Mesendoderm (in vitro differentiated cells): ENCODE measurements at regions not wholly inside any gene's neighbourhood (a gene's known extent, or its start where the extent isn't known, plus 50 kb on each side); places are given as distances from the start of the nearest gene placed in this dataset.
"Not testable (repeated sequence)": the region's sequence is repeated elsewhere in the genome, so short reads cannot be mapped to it uniquely, and the experiment has no call there.

Experiments
- DNase-seq: peaks from one replicate; pipeline ENCODE4 v3.0.0; 2013
- H2AK5ac ChIP-seq: 2 replicates; pipeline ENCODE4 v1.6.1; 2013; ENCODE audit warnings: low read length, inconsistent platforms
- H2BK120ac ChIP-seq: 2 replicates; pipeline ENCODE4 v1.6.1; 2013; ENCODE audit warnings: low read depth, mild to moderate bottlenecking, low read length, moderate library complexity, mixed read lengths
- H2BK15ac ChIP-seq: replicated peaks from 2 replicates; pipeline ENCODE4 v1.6.1; 2013; ENCODE audit warnings: low read depth, mild to moderate bottlenecking, moderate library complexity
- H2BK5ac ChIP-seq: 2 replicates; pipeline ENCODE4 v1.6.1; 2013; ENCODE audit warnings: low read length, inconsistent platforms
- H3K18ac ChIP-seq: 2 replicates; pipeline ENCODE4 v1.6.1; 2013; ENCODE audit warnings: mild to moderate bottlenecking, low read length, mixed read lengths
- H3K23ac ChIP-seq: one replicate; pipeline ENCODE4 v1.6.1; 2013; ENCODE audit warnings: low read length
- H3K27ac ChIP-seq: 2 replicates; pipeline ENCODE4 v1.5.1; 2013; ENCODE audit warnings: low read depth, mild to moderate bottlenecking, inconsistent platforms, low read length, moderate library complexity
- H3K27me3 ChIP-seq: 2 replicates; pipeline ENCODE4 v1.6.1; 2013; ENCODE audit warnings: low read length, control low read depth, mild to moderate bottlenecking, inconsistent platforms; ENCODE audit not compliant: insufficient read depth, poor library complexity
- H3K36me3 ChIP-seq: 2 replicates; pipeline ENCODE4 v1.6.1; 2013; ENCODE audit warnings: low read length, inconsistent platforms; ENCODE audit not compliant: control insufficient read depth, insufficient read depth
- H3K4ac ChIP-seq: one replicate; pipeline ENCODE4 v1.6.1; 2013; ENCODE audit warnings: low read depth, mild to moderate bottlenecking, low read length, moderate library complexity
- H3K4me1 ChIP-seq: 2 replicates; pipeline ENCODE4 v1.6.1; 2013; ENCODE audit warnings: low read depth, low read length, inconsistent platforms; ENCODE audit not compliant: control insufficient read depth
- H3K4me2 ChIP-seq: 2 replicates; pipeline ENCODE4 v1.6.1; 2013; ENCODE audit warnings: low read length
- H3K4me3 ChIP-seq: 2 replicates; pipeline ENCODE4 v1.5.1; 2013; ENCODE audit warnings: mild to moderate bottlenecking, low read length
- H3K56ac ChIP-seq: one replicate; pipeline ENCODE4 v1.6.1; 2013; ENCODE audit warnings: low read length
- H3K79me1 ChIP-seq: 2 replicates; pipeline ENCODE4 v1.6.1; 2013; ENCODE audit warnings: low read length, inconsistent platforms
- H3K79me2 ChIP-seq: 2 replicates; pipeline ENCODE4 v1.6.1; 2013; ENCODE audit warnings: mild to moderate bottlenecking, low read length; ENCODE audit not compliant: control insufficient read depth, insufficient read depth
- H3K9ac ChIP-seq: 2 replicates; pipeline ENCODE4 v1.6.1; 2013; ENCODE audit warnings: low read length, inconsistent platforms
- H4K5ac ChIP-seq: one replicate; pipeline ENCODE4 v1.6.1; 2013; ENCODE audit warnings: low read length
- H4K8ac ChIP-seq: one replicate; pipeline ENCODE4 v1.6.1; 2013; ENCODE audit warnings: low read depth, mild to moderate bottlenecking, control low read depth, low read length, moderate library complexity
- WGBS: extraction: QIAGEN DNeasy Blood & Tissue Kit; methylation state at CpG from one replicate; pipeline ENCODE4 v1.1.7; 2013; ENCODE audit warnings: low lambda C conversion rate, missing lambda C conversion rate; ENCODE audit not compliant: insufficient coverage; ENCODE audit errors: extremely low coverage; 5-methylcytosine and 5-hydroxymethylcytosine counted together

- DNase-seq, H3K23ac ChIP-seq, H4K8ac ChIP-seq, H3K79me2 ChIP-seq, H2BK15ac ChIP-seq, H3K4me2 ChIP-seq, H3K9ac ChIP-seq, H3K18ac ChIP-seq, H3K79me1 ChIP-seq, H3K36me3 ChIP-seq, H3K27ac ChIP-seq, H3K27me3 ChIP-seq, H4K5ac ChIP-seq, H3K56ac ChIP-seq, H2BK120ac ChIP-seq, H3K4me1 ChIP-seq, H3K4me3 ChIP-seq, H2AK5ac ChIP-seq, H2BK5ac ChIP-seq, H3K4ac ChIP-seq: not testable (repeated sequence)
- WGBS, result no CpG with 5 or more reads among the region's 1 CpG
Measured at GRCh38 chr17:45554479-45554878, 64.0 kb upstream of the PLEKHM1 start.

DNA sequence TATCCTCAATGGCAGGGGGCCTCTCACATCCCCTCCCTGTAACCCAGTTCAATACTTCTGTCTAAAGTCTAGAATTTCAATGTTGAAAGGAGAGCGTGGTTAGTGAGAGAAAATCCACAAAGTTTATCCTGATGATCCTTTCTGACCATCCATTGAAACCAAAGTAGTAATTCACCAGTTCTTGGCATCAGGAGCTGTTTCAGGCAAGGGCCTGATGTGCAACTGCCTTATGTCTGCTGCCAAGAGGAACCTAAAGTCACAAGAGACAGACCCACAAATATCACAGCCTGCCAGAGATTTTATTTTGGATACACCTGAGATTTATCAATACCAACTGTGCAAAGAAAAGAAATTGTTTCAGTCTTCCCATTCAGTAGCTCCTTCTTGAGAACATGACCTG is 68.3 kb upstream of the PLEKHM1 start:
- no CpG with 5 or more reads among the region's 1 CpG for WGBS

DNA sequence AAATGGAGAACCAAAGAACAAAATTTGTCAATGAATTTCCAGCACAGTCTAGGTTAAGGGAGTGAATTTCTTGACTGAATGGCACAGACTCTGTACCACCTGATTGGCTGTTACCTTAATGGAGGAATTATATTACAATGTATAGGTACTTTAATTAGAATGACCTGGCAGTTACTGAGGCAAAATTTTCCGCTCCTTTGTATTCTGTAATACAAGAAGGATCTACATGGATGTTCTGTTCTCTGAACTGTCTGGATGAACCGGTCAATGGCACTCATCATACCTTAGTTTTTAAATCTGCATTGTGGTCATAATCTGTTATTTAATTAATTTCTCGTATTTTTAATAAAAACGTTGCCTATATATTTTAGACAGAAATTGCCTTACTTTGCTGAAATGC is 72.3 kb upstream of the PLEKHM1 start:
- not testable (repeated sequence) for H3K27ac ChIP-seq, H3K4me2 ChIP-seq, H4K5ac ChIP-seq, H3K4ac ChIP-seq, H3K18ac ChIP-seq, H3K9ac ChIP-seq, H2BK15ac ChIP-seq, H2AK5ac ChIP-seq, H3K36me3 ChIP-seq, DNase-seq, H3K56ac ChIP-seq, H3K27me3 ChIP-seq, H2BK5ac ChIP-seq, H4K8ac ChIP-seq, H3K4me1 ChIP-seq, H3K79me2 ChIP-seq, H3K79me1 ChIP-seq, H2BK120ac ChIP-seq, H3K4me3 ChIP-seq, H3K23ac ChIP-seq
- WGBS, result no CpG with 5 or more reads among the region's 4 CpGs

More for the DNA sequence above, 68.3 kb upstream of the PLEKHM1 start:
- not testable (repeated sequence) for DNase-seq, H3K79me1 ChIP-seq, H3K56ac ChIP-seq, H3K4me3 ChIP-seq, H2AK5ac ChIP-seq, H3K36me3 ChIP-seq, H3K79me2 ChIP-seq, H2BK5ac ChIP-seq, H2BK15ac ChIP-seq, H3K4me1 ChIP-seq, H4K5ac ChIP-seq, H4K8ac ChIP-seq, H3K4me2 ChIP-seq, H3K9ac ChIP-seq, H3K18ac ChIP-seq, H3K27ac ChIP-seq, H2BK120ac ChIP-seq, H3K27me3 ChIP-seq, H3K4ac ChIP-seq, H3K23ac ChIP-seq

DNA sequence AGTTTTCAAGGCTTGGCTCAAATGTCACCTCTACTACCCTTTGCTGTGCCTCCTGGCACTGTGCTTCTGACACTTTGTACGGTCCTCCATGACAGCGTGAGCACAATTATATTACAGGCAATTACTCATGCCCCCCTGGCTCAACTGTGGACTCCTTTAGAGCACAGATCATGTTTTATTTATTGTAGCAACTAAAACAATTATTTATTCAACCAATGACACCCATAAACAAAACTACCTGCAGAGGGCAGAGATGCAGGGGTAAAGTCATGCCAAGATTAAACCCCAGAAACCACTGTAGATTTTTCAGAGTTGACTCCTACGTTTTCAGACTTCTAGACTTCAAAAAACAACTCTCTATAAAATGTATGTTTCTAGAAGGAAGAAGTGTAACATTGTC is 72.8 kb upstream of the PLEKHM1 start:
- H3K56ac ChIP-seq, H3K23ac ChIP-seq, H3K4me1 ChIP-seq, H4K5ac ChIP-seq, H2BK120ac ChIP-seq, H3K79me1 ChIP-seq, H3K4me2 ChIP-seq, H3K9ac ChIP-seq, H3K4me3 ChIP-seq, DNase-seq, H3K18ac ChIP-seq, H3K4ac ChIP-seq, H3K36me3 ChIP-seq, H3K27me3 ChIP-seq, H3K27ac ChIP-seq, H3K79me2 ChIP-seq, H4K8ac ChIP-seq, H2BK15ac ChIP-seq, H2BK5ac ChIP-seq, H2AK5ac ChIP-seq: not testable (repeated sequence)
- WGBS, result no CpG with 5 or more reads among the region's 3 CpGs

GRCh38 chr17:45568275-45568674 is 77.8 kb upstream of the PLEKHM1 start:
- not testable (repeated sequence) for H4K5ac ChIP-seq, DNase-seq, H3K79me2 ChIP-seq, H3K23ac ChIP-seq, H4K8ac ChIP-seq, H3K79me1 ChIP-seq, H3K9ac ChIP-seq, H3K56ac ChIP-seq, H3K27ac ChIP-seq, H2BK5ac ChIP-seq, H3K27me3 ChIP-seq, H3K36me3 ChIP-seq, H2BK15ac ChIP-seq, H2AK5ac ChIP-seq, H3K4me3 ChIP-seq, H3K4me1 ChIP-seq, H3K18ac ChIP-seq, H2BK120ac ChIP-seq, H3K4ac ChIP-seq, H3K4me2 ChIP-seq
- no CpG with 5 or more reads among the region's 1 CpG for WGBS

GRCh38 chr17:45573326-45573725 is 82.8 kb upstream of the PLEKHM1 start:
- not testable (repeated sequence) for H2BK5ac ChIP-seq, H3K4me2 ChIP-seq, H3K4ac ChIP-seq, H3K27ac ChIP-seq, H2BK120ac ChIP-seq, H3K36me3 ChIP-seq, H3K18ac ChIP-seq, H3K4me3 ChIP-seq, H4K8ac ChIP-seq, H4K5ac ChIP-seq, H3K4me1 ChIP-seq, H2AK5ac ChIP-seq, H3K23ac ChIP-seq, H2BK15ac ChIP-seq, DNase-seq, H3K9ac ChIP-seq, H3K27me3 ChIP-seq, H3K56ac ChIP-seq
- peaks cover 16% of the 10 kb centered on the region for H3K79me1 ChIP-seq
- WGBS, result no CpG with 5 or more reads among the region's 2 CpGs
- H3K79me2 ChIP-seq, result peaks cover 30% of the 10 kb centered on the region
